ENCODE measurements at regions not wholly inside any gene's neighbourhood (a gene's known extent, or its start where the extent isn't known, plus 50 kb on each side); places are given as distances from the start of the nearest gene placed in this dataset.
A peak's percentile ranks its signal among the peaks of the same experiment; 100 is the strongest.

DNA sequence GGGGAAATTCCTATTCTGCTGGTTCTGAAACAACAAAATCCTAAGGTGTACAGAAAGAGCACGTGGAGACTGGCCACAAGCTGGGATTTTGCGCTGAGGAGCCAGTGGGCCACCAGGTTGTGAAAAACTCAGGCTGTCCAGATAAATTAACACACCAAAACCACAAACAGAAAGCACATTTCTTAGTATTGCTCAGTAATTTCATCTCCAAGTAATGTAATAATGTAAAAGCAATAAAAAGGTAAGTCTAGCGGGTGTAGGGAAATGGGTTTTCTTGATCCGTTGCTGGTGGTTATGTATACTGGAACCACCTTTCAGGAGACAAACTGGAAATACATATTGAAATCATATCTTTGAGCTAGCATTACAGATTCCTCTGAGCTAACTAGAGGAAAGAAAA is 195.6 kb upstream of the CNR1 start:
- no peak overlapping the region for H3K4me3 ChIP-seq
- no peak overlapping the region for H3K27ac ChIP-seq
- DNase-seq (no peak), ATAC-seq (no peak)
- H3K27me3 ChIP-seq: no peaks in the 10 kb centered on the region
- H3K4me1 ChIP-seq: peaks cover 0 to 7% (median 0%) of the 10 kb centered on the region in 4 donors
- H3K36me3 ChIP-seq: no peaks in the 10 kb centered on the region
- TF ChIP-seq POLR2A (IDR thresholded peaks at IDR 0.05): no peak
- intact Hi-C loops (cut with DNase I): no loop called here
- no peaks in the 10 kb centered on the region for H3K9me3 ChIP-seq
- 70% methylated on average over 4 of the region's 4 CpGs for WGBS (ENCODE audit: insufficient coverage, low coverage, low lambda C conversion rate, missing lambda C conversion rate)

DNA sequence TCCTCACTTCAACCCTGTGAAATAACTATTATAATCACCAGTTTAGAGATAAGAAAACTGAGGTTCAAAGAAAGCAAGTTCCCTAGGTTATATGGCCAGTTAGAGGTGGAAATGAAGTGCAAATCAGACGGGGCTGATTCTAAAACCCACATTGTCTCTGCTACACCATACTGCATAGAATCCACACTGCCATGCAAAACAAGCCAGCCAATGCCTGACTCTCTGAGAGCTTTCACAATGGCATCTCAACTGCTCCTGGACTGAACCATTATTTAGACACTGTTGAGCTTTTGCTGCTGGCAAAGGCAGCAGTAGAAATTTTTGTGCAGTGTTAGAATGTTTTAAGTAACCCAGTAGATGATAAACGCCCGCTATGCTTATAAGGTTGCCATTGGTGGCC is 195.2 kb upstream of the CNR1 start:
- no peaks in the 10 kb centered on the region for H3K27me3 ChIP-seq
- H3K4me1 ChIP-seq: peaks cover 0 to 7% (median 0%) of the 10 kb centered on the region in 4 donors
- TF ChIP-seq POLR2A (IDR thresholded peaks at IDR 0.05): no peak
- TF ChIP-seq, protein P1, sequence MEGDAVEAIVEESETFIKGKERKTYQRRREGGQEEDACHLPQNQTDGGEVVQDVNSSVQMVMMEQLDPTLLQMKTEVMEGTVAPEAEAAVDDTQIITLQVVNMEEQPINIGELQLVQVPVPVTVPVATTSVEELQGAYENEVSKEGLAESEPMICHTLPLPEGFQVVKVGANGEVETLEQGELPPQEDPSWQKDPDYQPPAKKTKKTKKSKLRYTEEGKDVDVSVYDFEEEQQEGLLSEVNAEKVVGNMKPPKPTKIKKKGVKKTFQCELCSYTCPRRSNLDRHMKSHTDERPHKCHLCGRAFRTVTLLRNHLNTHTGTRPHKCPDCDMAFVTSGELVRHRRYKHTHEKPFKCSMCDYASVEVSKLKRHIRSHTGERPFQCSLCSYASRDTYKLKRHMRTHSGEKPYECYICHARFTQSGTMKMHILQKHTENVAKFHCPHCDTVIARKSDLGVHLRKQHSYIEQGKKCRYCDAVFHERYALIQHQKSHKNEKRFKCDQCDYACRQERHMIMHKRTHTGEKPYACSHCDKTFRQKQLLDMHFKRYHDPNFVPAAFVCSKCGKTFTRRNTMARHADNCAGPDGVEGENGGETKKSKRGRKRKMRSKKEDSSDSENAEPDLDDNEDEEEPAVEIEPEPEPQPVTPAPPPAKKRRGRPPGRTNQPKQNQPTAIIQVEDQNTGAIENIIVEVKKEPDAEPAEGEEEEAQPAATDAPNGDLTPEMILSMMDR (IDR thresholded peaks at IDR 0.05): no peak
- no peaks in the 10 kb centered on the region for H3K9me3 ChIP-seq
- no peak overlapping the region for H3K27ac ChIP-seq
- DNase-seq: no peak
- WGBS (ENCODE audit: insufficient coverage, low coverage, low lambda C conversion rate, missing lambda C conversion rate): 70% methylated on average over 3 of the region's 3 CpGs
- H3K36me3 ChIP-seq: no peaks in the 10 kb centered on the region
- ATAC-seq: no peak
- intact Hi-C loops (cut with DNase I): no loop called here
- no peak overlapping the region for H3K4me3 ChIP-seq

DNA sequence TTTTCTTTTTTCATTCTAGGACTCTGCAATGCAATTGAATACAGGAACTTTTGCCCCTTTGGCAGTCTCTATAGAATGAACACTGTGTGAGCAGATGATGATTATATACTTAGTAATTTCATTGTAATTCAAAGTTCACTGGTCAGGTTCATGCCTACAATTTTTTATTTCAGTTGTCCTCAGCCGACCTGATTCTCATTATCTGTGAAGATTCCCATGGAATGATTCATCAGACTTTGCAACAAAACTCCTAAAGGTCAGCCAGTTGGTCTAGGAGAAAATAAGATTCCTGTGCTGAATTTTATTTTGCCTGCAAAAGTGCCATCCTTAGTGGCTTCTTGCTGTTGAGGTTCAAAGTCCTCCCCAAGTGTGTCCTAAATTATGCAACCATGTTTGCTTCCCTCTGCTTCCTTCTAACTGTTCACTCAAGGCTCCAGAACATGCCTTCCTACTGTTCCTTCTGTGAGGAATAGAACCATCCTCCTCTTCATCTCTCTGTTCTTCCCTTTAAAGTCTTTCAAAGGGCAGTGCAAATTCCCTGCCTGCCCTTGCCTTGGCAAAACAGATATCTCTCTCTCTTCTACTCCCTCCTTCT is 194.2 kb upstream of the CNR1 start:
- Histone ChIP-seq H3K27me3 (no peaks in the 10 kb centered on the region), H3K4me3 (no peak overlapping the region), H3K4me1 (peaks cover 0 to 7% (median 0%) of the 10 kb centered on the region in 4 donors), H3K27ac (no peak overlapping the region), H3K36me3 (no peaks in the 10 kb centered on the region), H3K9me3 (no peaks in the 10 kb centered on the region)
- intact Hi-C loops (cut with DNase I): no loop called here
- DNase-seq (no peak), ATAC-seq (peak; percentile 36 to 83 (median 66))
- TF ChIP-seq, protein P1 (IDR thresholded peaks at IDR 0.05): no peak
- no peak for TF ChIP-seq POLR2A (IDR thresholded peaks at IDR 0.05)
- 20% methylated on average over 1 of the region's 1 CpG for WGBS (ENCODE audit: insufficient coverage, low coverage, low lambda C conversion rate, missing lambda C conversion rate)

DNA sequence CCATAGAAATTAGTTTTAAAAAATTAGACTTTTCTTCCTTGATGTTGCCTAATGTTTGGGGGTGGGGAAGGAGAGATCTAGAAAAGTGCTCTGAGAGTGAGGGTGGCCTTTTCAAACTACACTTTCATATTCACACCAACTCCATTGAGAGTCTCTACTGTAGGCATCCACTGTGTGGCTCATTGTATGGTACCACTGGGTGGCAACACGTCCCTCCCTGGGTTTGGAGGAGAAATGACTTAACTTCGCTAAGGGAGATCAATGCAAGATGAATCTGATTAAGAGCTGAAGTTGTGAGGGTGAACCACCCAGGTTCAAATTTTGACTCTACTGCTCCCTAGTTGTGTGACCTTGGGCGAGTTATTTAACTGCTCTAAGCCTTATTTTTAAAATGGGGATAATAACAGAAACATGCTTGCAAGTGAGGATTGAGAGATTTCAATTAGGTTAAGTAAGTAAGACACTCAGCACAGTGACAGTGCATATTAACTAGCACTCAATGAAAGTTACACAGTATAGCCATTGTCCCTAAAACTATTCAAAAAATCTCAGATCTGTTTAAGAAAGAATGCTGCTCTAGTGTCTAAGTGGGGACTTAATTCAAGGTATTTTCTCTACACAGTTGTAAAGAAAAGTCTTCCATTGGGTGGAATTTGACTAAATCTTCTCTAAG is 193.5 kb upstream of the CNR1 start:
- Histone ChIP-seq H3K4me3 (no peak overlapping the region), H3K9me3 (no peaks in the 10 kb centered on the region), H3K4me1 (peaks cover 0 to 7% (median 0%) of the 10 kb centered on the region in 4 donors), H3K27me3 (no peaks in the 10 kb centered on the region), H3K36me3 (no peaks in the 10 kb centered on the region), H3K27ac (no peak overlapping the region)
- intact Hi-C loops (cut with DNase I): no loop called here
- ATAC-seq: no peak
- 63% methylated on average over 3 of the region's 3 CpGs for WGBS (ENCODE audit: insufficient coverage, low coverage, low lambda C conversion rate, missing lambda C conversion rate)
- no peak for DNase-seq
- TF ChIP-seq, protein P1 (IDR thresholded peaks at IDR 0.05): no peak
- TF ChIP-seq POLR2A (IDR thresholded peaks at IDR 0.05): no peak

DNA sequence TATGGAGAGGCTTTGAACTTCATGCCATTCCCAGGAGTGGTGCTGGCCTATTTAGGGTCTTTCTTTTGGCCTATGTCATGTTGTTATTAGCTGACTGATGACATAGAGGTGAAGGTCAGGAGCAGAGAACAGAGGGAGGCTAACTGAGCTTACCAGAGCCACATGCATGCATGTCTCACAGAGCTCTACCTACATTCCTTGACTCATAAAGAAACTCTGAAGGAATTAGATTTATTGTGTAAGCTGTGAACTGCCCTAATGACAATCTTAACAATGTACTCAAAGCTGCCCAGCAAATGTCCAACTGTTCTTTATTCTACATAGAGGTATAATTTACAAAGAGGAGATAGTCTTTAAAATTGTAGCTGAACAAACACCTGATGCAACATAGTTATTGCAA is 192.7 kb upstream of the CNR1 start:
- intact Hi-C loops (cut with DNase I): no loop called here
- Histone ChIP-seq H3K4me1 (peaks cover 0 to 7% (median 0%) of the 10 kb centered on the region in 4 donors), H3K27ac (no peak overlapping the region), H3K9me3 (no peaks in the 10 kb centered on the region), H3K27me3 (no peaks in the 10 kb centered on the region), H3K36me3 (no peaks in the 10 kb centered on the region), H3K4me3 (no peak overlapping the region)
- TF ChIP-seq POLR2A (IDR thresholded peaks at IDR 0.05): no peak
- TF ChIP-seq, protein P1 (IDR thresholded peaks at IDR 0.05): no peak
- DNase-seq: no peak
- ATAC-seq: no peak

Measured in right lobe of liver (tissue), 6 donors.